Activated T-helper 2 cell treated with anti-CD3 and anti-CD28 coated beads, Interferon-gamma antibody, Interleukin-2, Interleukin-4, amounts not matched to agents 10 μg/mL and 5 μg/mL and 100 μg/mL, durations not matched to agents 14 hours and 24 hours and 36 hours (primary cell): ENCODE measurements at regions not wholly inside any gene's neighbourhood (a gene's known extent, or its start where the extent isn't known, plus 50 kb on each side); places are given as distances from the start of the nearest gene placed in this dataset.

Experiments
- DNase-seq: peaks from one replicate; pipeline ENCODE4 v3.0.0; 2021; ENCODE audit warnings: low spot score
- H3K27ac Mint-ChIP-seq: one replicate; pipeline ENCODE4 v1.8.0; 2021; ENCODE audit warnings: mixed read lengths
- H3K27me3 Mint-ChIP-seq: one replicate; pipeline ENCODE4 v1.8.0; 2021; ENCODE audit warnings: low read depth, mixed read lengths
- H3K36me3 Mint-ChIP-seq: one replicate; pipeline ENCODE4 v1.8.0; 2021; ENCODE audit warnings: low read depth, mixed read lengths
- H3K4me1 Mint-ChIP-seq: one replicate; pipeline ENCODE4 v1.8.0; 2021; ENCODE audit warnings: low read depth, mixed read lengths
- H3K4me3 Mint-ChIP-seq: one replicate; pipeline ENCODE4 v1.8.0; 2021; ENCODE audit warnings: low read depth, mild to moderate bottlenecking, moderate library complexity, mixed read lengths
- H3K9me3 Mint-ChIP-seq: one replicate; pipeline ENCODE4 v1.8.0; 2021; ENCODE audit warnings: mixed read lengths
- intact Hi-C: fragments of 100-400 bp; cut with micrococcal nuclease; formaldehyde crosslinking; loops from one replicate; pipeline ENCODE4 v1.15.1; 2023

GRCh38 chr2:217099561-217099960, 239.7 kb upstream of the TNP1 start:
- Mint-ChIP-seq H3K27me3 (peaks cover 9% of the 10 kb centered on the region), H3K9me3 (no peaks in the 10 kb centered on the region), H3K4me3 (no peak overlapping the region)

GRCh38 chr2:217098435-217098834, 238.6 kb upstream of the TNP1 start:
- Mint-ChIP-seq H3K4me3 (no peak overlapping the region), H3K4me1 (peaks cover 16% of the 10 kb centered on the region), H3K27me3 (peaks cover 9% of the 10 kb centered on the region), H3K9me3 (no peaks in the 10 kb centered on the region), H3K27ac (no peak overlapping the region), H3K36me3 (no peaks in the 10 kb centered on the region)
- intact Hi-C loops: no loop called here
- no peak for DNase-seq

More at GRCh38 chr2:217099561-217099960, 239.7 kb upstream of the TNP1 start:
- no peak overlapping the region for H3K27ac Mint-ChIP-seq
- DNase-seq: no peak
- H3K4me1 Mint-ChIP-seq: peaks cover 12% of the 10 kb centered on the region
- H3K36me3 Mint-ChIP-seq: no peaks in the 10 kb centered on the region
- intact Hi-C loops: no loop called here

GRCh38 chr2:217097346-217097745, 237.5 kb upstream of the TNP1 start:
- no peaks in the 10 kb centered on the region for H3K36me3 Mint-ChIP-seq

GRCh38 chr2:217096474-217097225, 236.8 kb upstream of the TNP1 start:
- no peak overlapping the region for H3K27ac Mint-ChIP-seq
- intact Hi-C loops: no loop called here
- H3K4me1 Mint-ChIP-seq: peaks cover 23% of the 10 kb centered on the region
- no peaks in the 10 kb centered on the region for H3K9me3 Mint-ChIP-seq
- H3K27me3 Mint-ChIP-seq: peaks cover 7% of the 10 kb centered on the region
- DNase-seq: no peak
- no peaks in the 10 kb centered on the region for H3K36me3 Mint-ChIP-seq
- no peak overlapping the region for H3K4me3 Mint-ChIP-seq

More at GRCh38 chr2:217097346-217097745, 237.5 kb upstream of the TNP1 start:
- Mint-ChIP-seq H3K27me3 (peaks cover 7% of the 10 kb centered on the region), H3K4me3 (no peak overlapping the region), H3K4me1 (peaks cover 17% of the 10 kb centered on the region), H3K9me3 (no peaks in the 10 kb centered on the region), H3K27ac (no peak overlapping the region)
- no peak for DNase-seq
- intact Hi-C loops: no loop called here

- no peaks in the 10 kb centered on the region for H3K9me3 Mint-ChIP-seq
- no peaks in the 10 kb centered on the region for H3K36me3 Mint-ChIP-seq
- H3K27ac Mint-ChIP-seq: no peak overlapping the region
- intact Hi-C loops: no loop called here
- no peak overlapping the region for H3K4me3 Mint-ChIP-seq
- no peak for DNase-seq
- H3K27me3 Mint-ChIP-seq: peaks cover 10% of the 10 kb centered on the region
- peaks cover 32% of the 10 kb centered on the region for H3K4me1 Mint-ChIP-seq
Measured at GRCh38 chr2:217095511-217096205, 235.8 kb upstream of the TNP1 start.

GRCh38 chr2:217092710-217093379, 233.0 kb upstream of the TNP1 start:
- no peak overlapping the region for H3K4me3 Mint-ChIP-seq
- peaks cover 7% of the 10 kb centered on the region for H3K27me3 Mint-ChIP-seq
- H3K27ac Mint-ChIP-seq: no peak overlapping the region
- peaks cover 48% of the 10 kb centered on the region for H3K4me1 Mint-ChIP-seq
- H3K9me3 Mint-ChIP-seq: no peaks in the 10 kb centered on the region
- no peaks in the 10 kb centered on the region for H3K36me3 Mint-ChIP-seq
- no peak for DNase-seq
- intact Hi-C loops: loop anchor here (5.0 kb wide), 1 partner anchor 401 kb away; no protein-coding TSS in a partner anchor

GRCh38 chr2:217091531-217091930, 231.7 kb upstream of the TNP1 start:
- intact Hi-C loops: loop anchor here (2.0 to 5.0 kb wide), 2 partner anchors 13 to 399 kb away; no protein-coding TSS in a partner anchor
- DNase-seq: no peak
- H3K4me3 Mint-ChIP-seq: no peak overlapping the region
- no peak overlapping the region for H3K27ac Mint-ChIP-seq
- peaks cover 52% of the 10 kb centered on the region for H3K4me1 Mint-ChIP-seq
- no peaks in the 10 kb centered on the region for H3K36me3 Mint-ChIP-seq
- H3K27me3 Mint-ChIP-seq: peaks cover 7% of the 10 kb centered on the region
- H3K9me3 Mint-ChIP-seq: no peaks in the 10 kb centered on the region

- H3K36me3 Mint-ChIP-seq: no peaks in the 10 kb centered on the region
- peaks cover 57% of the 10 kb centered on the region for H3K4me1 Mint-ChIP-seq
- intact Hi-C loops: loop anchor here (1.0 to 5.0 kb wide), 5 partner anchors 13 to 399 kb away; no protein-coding TSS in a partner anchor
- peaks cover 7% of the 10 kb centered on the region for H3K27me3 Mint-ChIP-seq
- H3K27ac Mint-ChIP-seq: no peak overlapping the region
- no peak overlapping the region for H3K4me3 Mint-ChIP-seq
- no peaks in the 10 kb centered on the region for H3K9me3 Mint-ChIP-seq
- no peak for DNase-seq
Measured at GRCh38 chr2:217090884-217091283, 231.0 kb upstream of the TNP1 start.

- Mint-ChIP-seq H3K27ac (peak overlapping the region; percentile 26), H3K27me3 (peaks cover 9% of the 10 kb centered on the region), H3K4me1 (peaks cover 54% of the 10 kb centered on the region), H3K9me3 (no peaks in the 10 kb centered on the region), H3K36me3 (no peaks in the 10 kb centered on the region), H3K4me3 (peak overlapping the region; percentile 40)
- intact Hi-C loops: loop anchor here (1.0 to 5.0 kb wide), 5 partner anchors 12 to 398 kb away; no protein-coding TSS in a partner anchor
- no peak for DNase-seq
Measured at GRCh38 chr2:217090024-217090473, 230.2 kb upstream of the TNP1 start.

- no peak overlapping the region for H3K27ac Mint-ChIP-seq
- DNase-seq: no peak
- intact Hi-C loops: no loop called here
- H3K9me3 Mint-ChIP-seq: no peaks in the 10 kb centered on the region
- H3K36me3 Mint-ChIP-seq: no peaks in the 10 kb centered on the region
- no peak overlapping the region for H3K4me3 Mint-ChIP-seq
- peaks cover 19% of the 10 kb centered on the region for H3K27me3 Mint-ChIP-seq
- peaks cover 41% of the 10 kb centered on the region for H3K4me1 Mint-ChIP-seq
Measured at GRCh38 chr2:217086718-217087117, 226.9 kb upstream of the TNP1 start.

- Mint-ChIP-seq H3K4me1 (peaks cover 35% of the 10 kb centered on the region), H3K9me3 (no peaks in the 10 kb centered on the region), H3K36me3 (no peaks in the 10 kb centered on the region), H3K4me3 (no peak overlapping the region), H3K27me3 (peaks cover 21% of the 10 kb centered on the region), H3K27ac (peak overlapping the region; percentile 37)
- intact Hi-C loops: no loop called here
- no peak for DNase-seq
Measured at GRCh38 chr2:217086038-217086522, 226.2 kb upstream of the TNP1 start.

GRCh38 chr2:217085543-217085942, 225.7 kb upstream of the TNP1 start:
- no peak overlapping the region for H3K4me3 Mint-ChIP-seq
- peak overlapping the region; percentile 37 for H3K27ac Mint-ChIP-seq
- intact Hi-C loops: loop anchor here (1.0 kb wide), 1 partner anchor 138 kb away; no protein-coding TSS in a partner anchor
- no peaks in the 10 kb centered on the region for H3K36me3 Mint-ChIP-seq
- H3K27me3 Mint-ChIP-seq: peaks cover 24% of the 10 kb centered on the region
- peaks cover 31% of the 10 kb centered on the region for H3K4me1 Mint-ChIP-seq
- no peak for DNase-seq
- H3K9me3 Mint-ChIP-seq: no peaks in the 10 kb centered on the region
